Immature natural killer cell (primary cell): ENCODE measurements at regions not wholly inside any gene's neighbourhood (a gene's known extent, or its start where the extent isn't known, plus 50 kb on each side); places are given as distances from the start of the nearest gene placed in this dataset.

ENCODE experiments used
- DNase-seq, 3 donors: peaks; one replicate each; pipeline ENCODE4 v3.0.0; 2022; ENCODE audit warnings: mixed read lengths in 1 of 3
- H3K27ac Mint-ChIP-seq, 6 donors: one replicate each; pipeline ENCODE4 v1.8.0; 2020; ENCODE audit warnings: mixed read lengths in 6 of 6, mild to moderate bottlenecking in 5 of 6, inconsistent platforms in 4 of 6, moderate library complexity in 3 of 6
- H3K27me3 Mint-ChIP-seq, 3 donors: one replicate each; pipeline ENCODE4 v1.8.0; 2020 to 2021; ENCODE audit warnings: low read depth in 3 of 3, mild to moderate bottlenecking in 3 of 3, mixed read lengths in 3 of 3, moderate library complexity in 3 of 3, inconsistent platforms in 1 of 3
- H3K36me3 Mint-ChIP-seq, 3 donors: one replicate each; pipeline ENCODE4 v1.8.0; 2020; ENCODE audit warnings: mixed read lengths in 3 of 3, inconsistent platforms in 2 of 3, mild to moderate bottlenecking in 2 of 3
- H3K4me1 Mint-ChIP-seq, 2 donors: one replicate each; pipeline ENCODE4 v1.8.0; 2020; ENCODE audit warnings: inconsistent platforms in 2 of 2, mild to moderate bottlenecking in 2 of 2, mixed read lengths in 2 of 2, moderate library complexity in 1 of 2
- H3K4me3 Mint-ChIP-seq, 5 donors: one replicate each; pipeline ENCODE4 v1.8.0; 2020; ENCODE audit warnings: mild to moderate bottlenecking in 5 of 5, mixed read lengths in 5 of 5, inconsistent platforms in 3 of 5, moderate library complexity in 3 of 5
- H3K9me3 Mint-ChIP-seq, 6 donors: one replicate each; pipeline ENCODE4 v1.8.0; 2020; ENCODE audit warnings: mild to moderate bottlenecking in 6 of 6, mixed read lengths in 6 of 6, inconsistent platforms in 4 of 6, moderate library complexity in 3 of 6

- no peak for DNase-seq
- Mint-ChIP-seq H3K4me3 (no peak overlapping the region), H3K27ac (no peak overlapping the region), H3K36me3 (no peaks in the 10 kb centered on the region), H3K4me1 (no peaks in the 10 kb centered on the region), H3K27me3 (peaks cover 3 to 11% (median 7%) of the 10 kb centered on the region in 3 donors), H3K9me3 (no peaks in the 10 kb centered on the region)
These were observed 122.6 kb downstream of the AQP9 start for GRCh38 chr15:58260725-58261267.

GRCh38 chr15:58261368-58261767, 123.2 kb downstream of the AQP9 start:
- Mint-ChIP-seq H3K36me3 (no peaks in the 10 kb centered on the region), H3K4me3 (no peak overlapping the region), H3K27me3 (peaks cover 5 to 7% (median 6%) of the 10 kb centered on the region in 3 donors), H3K27ac (no peak overlapping the region), H3K4me1 (no peaks in the 10 kb centered on the region), H3K9me3 (no peaks in the 10 kb centered on the region)
- no peak for DNase-seq

GRCh38 chr15:58264053-58264971, 126.1 kb downstream of the AQP9 start:
- H3K9me3 Mint-ChIP-seq: no peaks in the 10 kb centered on the region

DNA sequence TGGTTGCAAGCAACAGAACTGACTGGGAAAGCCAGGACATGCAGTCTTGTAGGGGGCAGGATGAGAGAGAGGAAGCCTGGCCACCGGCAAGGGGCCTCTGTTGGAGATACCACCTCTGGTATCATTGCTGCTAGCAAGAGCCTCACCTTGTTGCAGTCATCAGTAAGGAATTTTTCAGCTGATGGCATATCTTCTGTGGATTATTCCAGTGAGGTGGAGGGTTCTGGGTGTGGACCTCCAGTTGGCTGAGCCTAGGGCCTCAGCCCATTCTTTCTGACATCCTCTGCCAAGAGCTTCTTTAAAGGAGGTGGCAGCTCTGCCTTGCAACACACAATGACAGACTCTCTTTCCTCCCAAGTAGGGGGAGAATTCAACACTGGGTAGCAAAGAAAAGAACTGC, 128.9 kb downstream of the AQP9 start:
- peaks cover 0 to 5% (median 0%) of the 10 kb centered on the region in 3 donors for H3K27me3 Mint-ChIP-seq
- peaks cover 12 to 13% of the 10 kb centered on the region in 2 donors for H3K4me1 Mint-ChIP-seq
- H3K27ac Mint-ChIP-seq: no peak overlapping the region
- no peak overlapping the region for H3K4me3 Mint-ChIP-seq
- H3K9me3 Mint-ChIP-seq: no peaks in the 10 kb centered on the region
- no peak for DNase-seq
- peaks cover 0 to 5% (median 0%) of the 10 kb centered on the region in 3 donors for H3K36me3 Mint-ChIP-seq

More at GRCh38 chr15:58264053-58264971, 126.1 kb downstream of the AQP9 start:
- Mint-ChIP-seq H3K27me3 (peaks cover 0 to 5% (median 5%) of the 10 kb centered on the region in 3 donors), H3K36me3 (no peaks in the 10 kb centered on the region), H3K4me3 (no peak overlapping the region), H3K4me1 (no peaks in the 10 kb centered on the region), H3K27ac (no peak overlapping the region)
- no peak for DNase-seq

DNA sequence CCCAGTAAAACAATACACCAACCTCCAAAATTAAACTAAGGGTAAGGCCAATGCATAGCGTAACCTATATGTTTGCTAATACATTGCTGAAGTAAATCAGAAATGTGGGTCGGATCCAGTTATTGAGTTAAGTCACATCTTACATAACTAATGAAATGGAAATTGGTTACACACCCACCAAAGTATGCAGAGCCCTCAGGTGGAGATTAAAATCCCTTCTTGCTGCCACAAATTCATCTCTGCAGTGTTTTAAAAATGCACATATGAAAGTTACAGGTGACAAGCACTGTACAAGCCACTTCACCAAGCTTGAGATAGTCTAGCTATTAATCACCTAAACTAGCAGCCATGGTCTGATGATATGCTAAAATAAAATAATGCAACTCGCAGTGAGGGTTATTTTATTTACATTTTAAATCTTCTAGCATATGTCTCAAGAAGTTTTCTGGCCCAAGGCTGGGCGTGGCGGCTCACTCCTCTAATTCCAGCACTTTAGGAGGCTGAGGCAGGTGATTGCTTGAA, 130.6 kb downstream of the AQP9 start:
- Mint-ChIP-seq H3K27me3 (peaks cover 0 to 2% (median 0%) of the 10 kb centered on the region in 3 donors), H3K4me3 (no peak overlapping the region), H3K27ac (no peak overlapping the region), H3K4me1 (peaks cover 13 to 14% of the 10 kb centered on the region in 2 donors), H3K36me3 (peaks cover 0 to 5% (median 0%) of the 10 kb centered on the region in 3 donors), H3K9me3 (peaks cover 0 to 2% (median 0%) of the 10 kb centered on the region in 6 donors)
- no peak for DNase-seq

DNA sequence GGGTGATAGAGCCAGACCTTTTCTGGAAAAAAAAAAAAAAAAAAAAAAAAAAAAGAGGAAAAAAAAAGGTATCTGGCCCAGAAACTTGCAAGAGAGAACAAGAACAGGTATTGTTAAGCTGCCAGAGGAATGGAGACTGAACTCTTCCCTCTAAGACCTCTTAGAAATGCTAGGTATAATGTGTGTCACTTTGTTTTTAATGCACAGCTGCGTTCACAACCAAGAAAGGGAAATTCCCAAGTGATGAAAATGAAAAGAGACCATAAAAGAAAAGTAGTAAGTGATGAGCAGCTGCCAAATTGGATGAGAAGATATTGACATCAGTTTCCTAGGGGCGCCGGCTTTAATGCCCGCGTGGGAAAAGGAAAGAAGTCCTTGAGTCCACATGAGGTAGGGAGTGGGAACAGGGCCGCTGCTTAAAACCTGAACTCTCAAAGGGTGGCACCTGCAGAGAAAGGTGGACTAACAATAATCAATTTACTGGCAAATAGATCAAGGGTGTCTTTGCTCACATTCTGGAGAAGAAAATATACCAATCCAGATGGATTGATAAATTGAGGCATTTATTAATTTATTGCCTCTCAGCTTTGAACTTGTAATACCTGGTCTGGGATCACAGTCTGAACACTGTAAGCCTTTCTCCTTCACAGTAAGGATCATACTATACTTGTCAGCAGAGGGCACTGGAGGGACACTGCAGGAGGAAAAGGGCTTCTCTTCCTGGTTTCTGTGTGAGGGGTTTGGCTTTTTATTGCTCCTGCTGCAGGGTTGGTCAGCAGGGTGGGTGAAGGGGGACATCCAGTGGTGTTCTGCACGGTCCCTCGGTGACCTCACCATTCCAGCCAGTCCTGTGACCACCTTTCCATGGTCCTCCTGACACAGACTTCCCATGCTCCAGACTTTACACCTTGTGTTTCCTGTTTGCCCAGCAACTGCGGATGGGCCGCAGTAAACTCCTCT, 131.6 kb downstream of the AQP9 start:
- Mint-ChIP-seq H3K9me3 (peaks cover 0 to 2% (median 0%) of the 10 kb centered on the region in 6 donors), H3K27ac (peak overlapping the region in 4 of 6 donors; percentile 26 to 90 (median 47)), H3K4me3 (peak overlapping the region in 2 of 5 donors; percentile 64 to 70), H3K27me3 (peaks cover 0 to 2% (median 0%) of the 10 kb centered on the region in 3 donors), H3K4me1 (peaks cover 13 to 14% of the 10 kb centered on the region in 2 donors), H3K36me3 (peaks cover 0 to 5% (median 0%) of the 10 kb centered on the region in 3 donors)
- DNase-seq: peak; percentile 52 to 67 (median 58)

- Mint-ChIP-seq H3K4me3 (no peak overlapping the region), H3K9me3 (peaks cover 0 to 2% (median 0%) of the 10 kb centered on the region in 6 donors), H3K4me1 (peaks cover 13 to 14% of the 10 kb centered on the region in 2 donors), H3K27me3 (no peaks in the 10 kb centered on the region), H3K36me3 (peaks cover 0 to 5% (median 0%) of the 10 kb centered on the region in 3 donors), H3K27ac (no peak overlapping the region)
- DNase-seq: no peak
These were observed 133.2 kb downstream of the AQP9 start for GRCh38 chr15:58271410-58271809.

GRCh38 chr15:58273104-58273503, 134.9 kb downstream of the AQP9 start:
- Mint-ChIP-seq H3K27ac (no peak overlapping the region), H3K4me1 (peaks cover 15 to 16% of the 10 kb centered on the region in 2 donors)

GRCh38 chr15:58274885-58275284, 136.7 kb downstream of the AQP9 start:
- H3K9me3 Mint-ChIP-seq: peaks cover 0 to 2% (median 0%) of the 10 kb centered on the region in 6 donors
- H3K36me3 Mint-ChIP-seq: peaks cover 0 to 5% (median 0%) of the 10 kb centered on the region in 3 donors
- H3K4me1 Mint-ChIP-seq: peaks cover 14 to 15% of the 10 kb centered on the region in 2 donors
- no peak overlapping the region for H3K4me3 Mint-ChIP-seq
- H3K27ac Mint-ChIP-seq: no peak overlapping the region
- DNase-seq: no peak
- H3K27me3 Mint-ChIP-seq: peaks cover 0 to 4% (median 2%) of the 10 kb centered on the region in 3 donors

More at GRCh38 chr15:58273104-58273503, 134.9 kb downstream of the AQP9 start:
- H3K9me3 Mint-ChIP-seq: peaks cover 0 to 2% (median 0%) of the 10 kb centered on the region in 6 donors
- H3K4me3 Mint-ChIP-seq: no peak overlapping the region
- no peak for DNase-seq
- peaks cover 0 to 3% (median 0%) of the 10 kb centered on the region in 3 donors for H3K27me3 Mint-ChIP-seq
- peaks cover 0 to 5% (median 0%) of the 10 kb centered on the region in 3 donors for H3K36me3 Mint-ChIP-seq

GRCh38 chr15:58275785-58276184, 137.6 kb downstream of the AQP9 start:
- Mint-ChIP-seq H3K36me3 (peaks cover 0 to 5% (median 0%) of the 10 kb centered on the region in 3 donors), H3K27me3 (peaks cover 0 to 4% (median 2%) of the 10 kb centered on the region in 3 donors), H3K27ac (no peak overlapping the region)

DNA sequence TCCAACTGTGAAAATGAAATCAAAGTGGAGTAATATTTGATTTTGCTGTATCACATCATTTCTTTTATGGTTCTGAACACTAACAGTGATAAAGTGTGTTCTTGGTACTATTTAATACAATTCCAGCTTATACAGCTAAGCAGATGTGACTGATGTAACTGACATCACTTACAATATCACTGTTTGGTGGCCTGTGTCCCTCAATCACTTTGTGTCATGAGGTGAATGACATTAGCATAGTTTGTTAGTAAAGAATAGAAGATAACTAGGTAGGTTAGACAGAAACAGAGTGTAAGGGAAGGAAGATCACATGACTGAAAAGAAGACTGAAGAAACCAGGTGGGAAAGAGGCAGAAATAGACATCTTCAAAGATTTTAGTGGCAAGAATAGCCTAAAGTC, 138.7 kb downstream of the AQP9 start:
- Mint-ChIP-seq H3K27me3 (peaks cover 1 to 4% (median 2%) of the 10 kb centered on the region in 3 donors), H3K36me3 (no peaks in the 10 kb centered on the region), H3K4me1 (peaks cover 6 to 8% of the 10 kb centered on the region in 2 donors), H3K4me3 (no peak overlapping the region), H3K9me3 (peaks cover 0 to 2% (median 0%) of the 10 kb centered on the region in 6 donors), H3K27ac (no peak overlapping the region)
- DNase-seq: no peak

More at GRCh38 chr15:58275785-58276184, 137.6 kb downstream of the AQP9 start:
- Mint-ChIP-seq H3K4me1 (peaks cover 6 to 8% of the 10 kb centered on the region in 2 donors), H3K4me3 (no peak overlapping the region), H3K9me3 (peaks cover 0 to 2% (median 0%) of the 10 kb centered on the region in 6 donors)
- no peak for DNase-seq

DNA sequence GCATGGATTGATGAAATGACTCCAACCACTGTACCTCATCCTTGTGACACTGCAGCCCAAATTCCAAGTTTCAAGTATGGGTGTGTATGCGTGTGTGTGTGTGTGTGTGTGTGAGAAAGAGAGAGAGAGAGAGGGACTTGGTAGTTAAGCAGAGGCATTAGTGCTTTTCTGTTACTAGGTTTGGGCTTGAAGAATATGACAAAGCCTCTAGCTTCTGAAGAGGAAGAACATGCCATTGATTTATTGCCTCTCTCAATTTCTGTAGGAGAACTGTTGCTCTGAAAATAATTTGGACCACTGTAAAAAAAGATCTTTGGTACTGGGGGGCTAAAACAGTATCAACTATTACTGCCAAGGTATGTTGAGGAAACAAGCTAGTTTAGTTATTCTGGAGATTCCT, 139.2 kb downstream of the AQP9 start:
- Mint-ChIP-seq H3K4me3 (no peak overlapping the region), H3K36me3 (no peaks in the 10 kb centered on the region), H3K27me3 (peaks cover 2 to 4% (median 3%) of the 10 kb centered on the region in 3 donors), H3K27ac (no peak overlapping the region), H3K9me3 (peaks cover 0 to 2% (median 0%) of the 10 kb centered on the region in 6 donors), H3K4me1 (peaks cover 6 to 8% of the 10 kb centered on the region in 2 donors)
- DNase-seq: no peak

DNA sequence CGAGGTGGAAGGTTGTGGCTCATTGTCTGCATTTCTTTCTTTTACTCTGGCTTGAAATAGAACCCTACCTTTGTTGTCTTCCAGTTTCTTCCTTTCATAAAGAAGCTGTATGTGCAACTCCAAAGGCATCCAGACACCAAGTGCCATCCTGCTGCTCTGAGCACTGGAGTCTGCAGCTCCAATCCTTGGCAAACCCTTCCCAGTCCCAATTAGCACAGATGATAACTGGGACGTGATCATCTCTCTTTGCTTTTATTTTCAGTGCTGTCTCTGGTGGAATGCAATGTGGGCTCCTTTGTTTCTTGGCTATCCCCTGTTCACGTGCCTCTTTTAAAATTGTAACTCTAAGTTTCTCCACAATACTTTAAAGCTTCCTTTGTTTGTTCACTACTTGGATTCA, 140.9 kb downstream of the AQP9 start:
- Mint-ChIP-seq H3K4me3 (no peak overlapping the region), H3K36me3 (no peaks in the 10 kb centered on the region), H3K4me1 (peaks cover 6% of the 10 kb centered on the region in 2 donors), H3K27me3 (peaks cover 2 to 7% (median 3%) of the 10 kb centered on the region in 3 donors), H3K27ac (no peak overlapping the region), H3K9me3 (no peaks in the 10 kb centered on the region)
- DNase-seq: no peak
